ENCODE measurements at regions not wholly inside any gene's neighbourhood (a gene's known extent, or its start where the extent isn't known, plus 50 kb on each side); places are given as distances from the start of the nearest gene placed in this dataset.

GRCh38 chr12:24307153-24307552 lies 357.7 kb upstream of the SOX5 start:
- CTCF ChIA-PET, result no interaction called here
- Histone ChIP-seq H2BK20ac (ENCODE audit: low read depth, low read length) (no peak overlapping the region), H3K4me3 (ENCODE audit: insufficient read depth, low read depth, low read length) (no peak overlapping the region), H3K27ac (ENCODE audit: insufficient read depth, low read length) (no peak overlapping the region), H3K9me3 (ENCODE audit: control insufficient read depth, insufficient read depth, low read length) (no peaks in the 10 kb centered on the region), H3K18ac (ENCODE audit: low read depth, low read length) (no peak overlapping the region), H4K20me1 (ENCODE audit: insufficient read depth, low read length) (no peaks in the 10 kb centered on the region), H3K56ac (ENCODE audit: extremely low read depth, insufficient read depth, low read length) (no peak overlapping the region), H2BK120ac (ENCODE audit: low read depth, low read length) (no peak overlapping the region), H4K5ac (ENCODE audit: low read depth, low read length) (no peak overlapping the region), H2AK9ac (replicated peaks; ENCODE audit: low read depth, low read length, poor library complexity) (no peak overlapping the region), H4K8ac (ENCODE audit: low read depth in 2 of 2, low read length in 2 of 2) (no peak overlapping the region), H3K14ac (replicated peaks; ENCODE audit: low read depth, low read length) (no peak overlapping the region), H2BK15ac (ENCODE audit: low read depth, low read length) (no peak overlapping the region), H2AK5ac (ENCODE audit: low read depth, low read length) (no peak overlapping the region), H3K9me1 (ENCODE audit: insufficient read depth, low read length) (no peaks in the 10 kb centered on the region), H3K4ac (ENCODE audit: low read depth, low read length) (no peak overlapping the region), H3K79me1 (ENCODE audit: low read depth in 1 of 2, low read length in 2 of 2) (no peaks in the 10 kb centered on the region; a peak in 1 of 4 replicates), H2BK5ac (ENCODE audit: low read depth, low read length, poor library complexity, severe bottlenecking) (no peak overlapping the region), H2AFZ (replicated peaks; ENCODE audit: low read length, poor library complexity) (no peak overlapping the region), H3K9ac (ENCODE audit: low read depth, low read length) (no peak overlapping the region), H4K91ac (ENCODE audit: insufficient read depth, low read depth, low read length) (no peak overlapping the region), H3K23ac (ENCODE audit: low read depth, low read length) (no peak overlapping the region), H3K4me2 (ENCODE audit: low read depth, low read length) (no peak overlapping the region), H3K27me3 (ENCODE audit: control insufficient read depth, insufficient read depth, low read length) (no peaks in the 10 kb centered on the region), H3K4me1 (ENCODE audit: control insufficient read depth, insufficient read depth, low read length) (no peaks in the 10 kb centered on the region), H3K36me3 (ENCODE audit: control insufficient read depth, insufficient read depth, low read length) (no peaks in the 10 kb centered on the region)
- intact Hi-C loops (cut with micrococcal nuclease) (no loop called here), in situ Hi-C loops (cut with MboI; ENCODE audit: low sequenced_read_pairs) (no loop called here), dilution Hi-C loops (cut with HindIII; ENCODE audit: low sequenced_read_pairs, unreplicated experiment) (no loop called here)
- ATAC-seq (ENCODE audit: low read depth) (no peak), DNase-seq (no peak)
- POLR2A ChIA-PET (ENCODE audit: unreplicated experiment), result no interaction called here
- no peak for TF ChIP-seq MAZ (IDR thresholded peaks at IDR 0.05; ENCODE audit: borderline replicate concordance, low read depth, low read length)
- no peak for TF ChIP-seq RFX5 (IDR thresholded peaks at IDR 0.05; ENCODE audit: low read depth, low read length)
- TF ChIP-seq POLR2A (IDR thresholded peaks at IDR 0.05; ENCODE audit: low read depth, low read length), result no peak
- no peak for TF ChIP-seq SMC3 (IDR thresholded peaks at IDR 0.05; ENCODE audit: low read depth, low read length)
- no peak for TF ChIP-seq RCOR1 (IDR thresholded peaks at IDR 0.05; ENCODE audit: insufficient replicate concordance, low read length)
- no peak for TF ChIP-seq CHD1 (IDR thresholded peaks at IDR 0.05; ENCODE audit: low read depth, low read length)
- no peak for TF ChIP-seq ELK1 (IDR thresholded peaks at IDR 0.05; ENCODE audit: borderline replicate concordance, low read depth, low read length)
- TF ChIP-seq MAFK (IDR thresholded peaks at IDR 0.05; ENCODE audit: low read depth, low read length), result no peak
- no peak for TF ChIP-seq CTCF (conservative IDR thresholded peaks at IDR 0.05; ENCODE audit: low read depth, low read length)
- no peak for TF ChIP-seq FOS (IDR thresholded peaks at IDR 0.05; ENCODE audit: low read depth, low read length)
- no peak for TF ChIP-seq BHLHE40 (IDR thresholded peaks at IDR 0.05; ENCODE audit: low read depth, low read length)
- TF ChIP-seq CEBPB (IDR thresholded peaks at IDR 0.05; ENCODE audit: low read depth, low read length), result no peak
- TF ChIP-seq MXI1 (IDR thresholded peaks at IDR 0.05; ENCODE audit: borderline replicate concordance, low read depth, low read length), result no peak
- TF ChIP-seq RAD21 (IDR thresholded peaks at IDR 0.05; ENCODE audit: low read length), result no peak
- TF ChIP-seq NFE2L2 (IDR thresholded peaks at IDR 0.05; ENCODE audit: low read depth, low read length), result no peak
- no peak for TF ChIP-seq USF2 (IDR thresholded peaks at IDR 0.05; ENCODE audit: low read depth, low read length)
- WGBS, 2 experiments (ENCODE audit: extremely low coverage in 2 of 2, insufficient read length in 1 of 2), result no CpG with 5 or more reads among the region's 3 CpGs
- no TSS peak for BruUV-seq (replicated peaks)

All from IMR-90 (cell line).